Amygdala (tissue), 56 donors: ENCODE measurements at regions not wholly inside any gene's neighbourhood (a gene's known extent, or its start where the extent isn't known, plus 50 kb on each side); places are given as distances from the start of the nearest gene placed in this dataset.

ENCODE experiments used
- DNase-seq, 56 donors: peaks; one replicate each; lab custom pipeline; 2025; lab: John Stamatoyannopoulos, UW

GRCh38 chr12:41897593-41897992, 247.1 kb downstream of the GXYLT1 start:
- no peak for DNase-seq

- no peak for DNase-seq
Observed at GRCh38 chr12:41893491-41893890, 251.2 kb downstream of the GXYLT1 start.

GRCh38 chr12:41892302-41892701, 252.4 kb downstream of the GXYLT1 start:
- DNase-seq: no peak

- no peak for DNase-seq
Observed at GRCh38 chr12:41891226-41891625, 253.4 kb downstream of the GXYLT1 start.

- DNase-seq: no peak
Observed at GRCh38 chr12:41888285-41888684, 256.4 kb downstream of the GXYLT1 start.

GRCh38 chr12:41881891-41882805, 262.5 kb downstream of the GXYLT1 start:
- DNase-seq: no peak

GRCh38 chr12:41869432-41869831, 275.2 kb downstream of the GXYLT1 start:
- no peak for DNase-seq

- no peak for DNase-seq
Observed at GRCh38 chr12:41866878-41867430, 277.7 kb downstream of the GXYLT1 start.

- DNase-seq: no peak
Observed at GRCh38 chr12:41856228-41856627, 288.4 kb downstream of the GXYLT1 start.

- DNase-seq: no peak
Observed at GRCh38 chr12:41850046-41850445, 294.6 kb downstream of the GXYLT1 start.

- no peak for DNase-seq
Observed at GRCh38 chr12:41846718-41847117, 298.0 kb downstream of the GXYLT1 start.

GRCh38 chr12:41836416-41836815, 308.3 kb downstream of the GXYLT1 start:
- no peak for DNase-seq

- DNase-seq: no peak
Observed at GRCh38 chr12:41835556-41835955, 309.1 kb downstream of the GXYLT1 start.

- no peak for DNase-seq
Observed at GRCh38 chr12:41819948-41820347, 324.7 kb downstream of the GXYLT1 start.

GRCh38 chr12:41804026-41804425, 340.6 kb downstream of the GXYLT1 start:
- no peak for DNase-seq

GRCh38 chr12:41802803-41803202, 341.9 kb downstream of the GXYLT1 start:
- no peak for DNase-seq

GRCh38 chr12:41801261-41801660, 343.4 kb downstream of the GXYLT1 start:
- DNase-seq: no peak

- DNase-seq: no peak
Observed at GRCh38 chr12:41799671-41800070, 345.0 kb downstream of the GXYLT1 start.

GRCh38 chr12:41795910-41796309, 348.8 kb downstream of the GXYLT1 start:
- peak in 2 of 56 donors; percentile 12 to 27 for DNase-seq

- DNase-seq: peak in 5 of 56 donors; percentile 3 to 26 (median 9)
Observed at GRCh38 chr12:41795051-41795600, 349.5 kb downstream of the GXYLT1 start.

GRCh38 chr12:41794336-41794735, 350.3 kb downstream of the GXYLT1 start:
- no peak for DNase-seq

- DNase-seq: no peak
Observed at GRCh38 chr12:41784957-41785356, 359.7 kb downstream of the GXYLT1 start.
